ENCODE measurements at regions not wholly inside any gene's neighbourhood (a gene's known extent, or its start where the extent isn't known, plus 50 kb on each side); places are given as distances from the start of the nearest gene placed in this dataset.

DNA sequence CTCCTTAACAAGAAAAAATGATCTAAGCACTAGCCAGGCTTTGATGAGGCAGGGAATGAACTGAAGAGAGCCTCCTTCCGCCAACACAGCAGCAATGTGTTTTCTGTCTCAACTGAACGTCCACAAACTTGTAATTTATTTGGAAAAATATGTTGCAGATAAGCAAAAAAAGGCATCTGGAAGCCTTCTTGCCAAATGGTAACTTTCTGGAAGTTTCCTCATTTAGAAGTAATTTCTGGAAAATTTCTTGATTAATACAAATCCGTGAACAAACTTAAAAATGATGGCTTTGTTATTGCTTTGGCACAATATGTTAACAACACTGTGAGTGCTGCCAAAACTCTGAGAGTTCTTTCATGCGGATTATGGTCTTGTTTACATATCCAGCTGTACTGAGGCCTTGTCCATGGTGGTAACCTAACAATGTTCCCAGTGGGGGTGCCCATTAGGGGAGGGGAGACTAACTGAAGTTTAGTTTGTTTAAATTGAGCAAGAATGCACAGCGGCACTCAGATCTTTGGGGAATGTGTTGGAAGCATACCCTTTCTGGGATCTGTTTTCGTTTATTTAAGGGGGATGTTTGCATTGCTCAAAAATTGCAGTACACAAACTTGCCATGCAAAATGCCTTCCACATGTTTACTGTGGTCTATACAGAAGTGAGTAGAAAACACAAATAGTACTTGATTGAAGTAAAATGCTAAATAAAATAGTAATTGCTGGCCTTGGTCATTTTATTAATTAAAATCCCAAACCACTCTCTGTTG is 334.7 kb downstream of the NR2F1-AS1 start:
- TF ChIP-seq, protein P1, sequence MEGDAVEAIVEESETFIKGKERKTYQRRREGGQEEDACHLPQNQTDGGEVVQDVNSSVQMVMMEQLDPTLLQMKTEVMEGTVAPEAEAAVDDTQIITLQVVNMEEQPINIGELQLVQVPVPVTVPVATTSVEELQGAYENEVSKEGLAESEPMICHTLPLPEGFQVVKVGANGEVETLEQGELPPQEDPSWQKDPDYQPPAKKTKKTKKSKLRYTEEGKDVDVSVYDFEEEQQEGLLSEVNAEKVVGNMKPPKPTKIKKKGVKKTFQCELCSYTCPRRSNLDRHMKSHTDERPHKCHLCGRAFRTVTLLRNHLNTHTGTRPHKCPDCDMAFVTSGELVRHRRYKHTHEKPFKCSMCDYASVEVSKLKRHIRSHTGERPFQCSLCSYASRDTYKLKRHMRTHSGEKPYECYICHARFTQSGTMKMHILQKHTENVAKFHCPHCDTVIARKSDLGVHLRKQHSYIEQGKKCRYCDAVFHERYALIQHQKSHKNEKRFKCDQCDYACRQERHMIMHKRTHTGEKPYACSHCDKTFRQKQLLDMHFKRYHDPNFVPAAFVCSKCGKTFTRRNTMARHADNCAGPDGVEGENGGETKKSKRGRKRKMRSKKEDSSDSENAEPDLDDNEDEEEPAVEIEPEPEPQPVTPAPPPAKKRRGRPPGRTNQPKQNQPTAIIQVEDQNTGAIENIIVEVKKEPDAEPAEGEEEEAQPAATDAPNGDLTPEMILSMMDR (IDR thresholded peaks at IDR 0.05; ENCODE audit: unreplicated experiment) = no peak
- no peak for DNase-seq
- no peak overlapping the region for H3K27ac Mint-ChIP-seq (ENCODE audit: unreplicated experiment)
- no peak overlapping the region for H3K4me3 Mint-ChIP-seq (ENCODE audit: low read depth, unreplicated experiment)
- H3K27me3 Mint-ChIP-seq (ENCODE audit: unreplicated experiment) = no peaks in the 10 kb centered on the region
- H3K9me3 Mint-ChIP-seq (ENCODE audit: low read depth, unreplicated experiment) = no peaks in the 10 kb centered on the region
- CTCF ChIA-PET = interaction anchor here (0.7 kb wide), 1 partner anchor 183 kb away, joined by 3 read pairs; no protein-coding TSS in a partner anchor
- BruUV-seq (replicated peaks) = no TSS peak
- H3K36me3 Mint-ChIP-seq (ENCODE audit: insufficient read depth, unreplicated experiment) = peaks cover 4% of the 10 kb centered on the region
- no peaks in the 10 kb centered on the region for H3K4me1 Mint-ChIP-seq (ENCODE audit: low read depth, unreplicated experiment)
- intact Hi-C loops (cut with micrococcal nuclease; ENCODE audit: unreplicated experiment) = no loop called here

DNA sequence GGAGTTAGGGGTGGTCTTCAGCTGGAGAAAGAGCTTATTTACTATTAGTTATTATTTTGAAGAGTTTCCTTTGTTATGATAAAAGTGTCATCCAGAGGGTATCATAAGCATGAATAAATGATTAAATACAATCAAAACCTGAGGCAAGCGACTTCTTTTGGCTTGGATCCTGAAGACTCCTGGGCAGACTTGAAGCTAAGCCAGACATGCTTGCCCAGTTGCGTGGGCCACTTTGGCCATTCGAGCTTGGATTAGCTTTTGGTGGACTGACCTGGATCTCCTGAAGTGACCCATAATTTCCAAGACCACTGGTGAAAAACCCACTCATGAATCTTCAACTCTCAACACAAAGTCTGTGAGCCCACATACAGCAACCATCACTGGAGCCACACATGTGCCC is 335.8 kb downstream of the NR2F1-AS1 start:
- CTCF ChIA-PET = no interaction called here
- H3K4me1 Mint-ChIP-seq (ENCODE audit: low read depth, unreplicated experiment) = no peaks in the 10 kb centered on the region
- no peaks in the 10 kb centered on the region for H3K27me3 Mint-ChIP-seq (ENCODE audit: unreplicated experiment)
- TF ChIP-seq, protein P1 (IDR thresholded peaks at IDR 0.05; ENCODE audit: unreplicated experiment) = no peak
- DNase-seq = no peak
- peaks cover 4% of the 10 kb centered on the region for H3K36me3 Mint-ChIP-seq (ENCODE audit: insufficient read depth, unreplicated experiment)
- no TSS peak for BruUV-seq (replicated peaks)
- intact Hi-C loops (cut with micrococcal nuclease; ENCODE audit: unreplicated experiment) = no loop called here
- H3K9me3 Mint-ChIP-seq (ENCODE audit: low read depth, unreplicated experiment) = no peaks in the 10 kb centered on the region
- no peak overlapping the region for H3K27ac Mint-ChIP-seq (ENCODE audit: unreplicated experiment)
- no peak overlapping the region for H3K4me3 Mint-ChIP-seq (ENCODE audit: low read depth, unreplicated experiment)

DNA sequence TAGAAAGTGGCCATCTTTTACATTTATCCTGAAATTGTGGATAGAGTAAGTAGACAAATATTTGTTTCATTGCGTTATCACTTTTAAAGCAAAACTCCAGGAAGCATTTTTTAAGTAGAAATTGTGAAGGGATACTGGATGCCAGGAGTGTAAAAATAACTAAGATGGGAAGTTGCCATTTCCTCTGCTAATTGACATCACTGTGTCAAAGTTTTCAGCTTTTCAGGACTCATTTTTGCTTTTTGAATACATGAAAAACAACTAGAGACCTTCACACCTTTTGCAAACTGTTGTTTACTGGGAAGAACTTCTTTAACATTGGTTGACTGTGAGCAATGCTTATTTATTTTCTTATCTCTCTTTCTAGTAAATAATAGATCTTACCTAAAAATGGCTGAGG is 337.5 kb downstream of the NR2F1-AS1 start:
- intact Hi-C loops (cut with micrococcal nuclease; ENCODE audit: unreplicated experiment) = no loop called here
- BruUV-seq (replicated peaks) = no TSS peak
- no peak for DNase-seq
- Mint-ChIP-seq H3K9me3 (ENCODE audit: low read depth, unreplicated experiment) (no peaks in the 10 kb centered on the region), H3K4me3 (ENCODE audit: low read depth, unreplicated experiment) (no peak overlapping the region), H3K36me3 (ENCODE audit: insufficient read depth, unreplicated experiment) (peaks cover 4% of the 10 kb centered on the region), H3K4me1 (ENCODE audit: low read depth, unreplicated experiment) (no peaks in the 10 kb centered on the region), H3K27me3 (ENCODE audit: unreplicated experiment) (no peaks in the 10 kb centered on the region), H3K27ac (ENCODE audit: unreplicated experiment) (no peak overlapping the region)
- CTCF ChIA-PET = no interaction called here
- TF ChIP-seq, protein P1 (IDR thresholded peaks at IDR 0.05; ENCODE audit: unreplicated experiment) = no peak

DNA sequence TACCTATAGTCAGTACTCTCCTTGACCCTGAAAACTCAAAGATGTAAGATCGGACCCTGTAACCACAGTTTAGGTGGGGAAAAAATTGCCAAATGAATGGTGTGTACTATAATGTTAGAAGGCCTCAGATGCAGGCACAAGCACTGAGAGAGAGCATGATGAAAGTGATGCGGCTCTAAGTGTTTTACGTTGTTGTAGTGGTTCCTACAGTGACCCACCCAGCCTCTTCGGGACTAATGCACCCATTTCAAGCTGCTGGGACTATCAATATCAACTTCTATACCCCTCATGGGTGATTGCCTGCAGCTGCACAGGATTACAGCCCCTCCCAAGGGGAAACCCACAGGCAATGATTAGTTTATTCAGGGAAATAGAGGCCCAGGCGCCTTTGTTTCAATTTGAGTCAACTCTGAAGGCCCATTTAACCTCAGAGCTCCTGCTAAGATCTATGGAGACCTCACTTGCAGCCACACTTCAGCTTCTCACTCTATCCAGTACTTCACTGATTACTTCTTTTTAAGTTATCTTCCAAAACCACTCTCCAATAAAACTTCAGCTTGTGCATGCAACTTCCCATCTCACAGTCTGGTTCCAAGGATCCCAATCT is 340.7 kb downstream of the NR2F1-AS1 start:
- Mint-ChIP-seq H3K9me3 (ENCODE audit: low read depth, unreplicated experiment) (peaks cover 2% of the 10 kb centered on the region), H3K27me3 (ENCODE audit: unreplicated experiment) (no peaks in the 10 kb centered on the region), H3K4me1 (ENCODE audit: low read depth, unreplicated experiment) (peaks cover 5% of the 10 kb centered on the region), H3K4me3 (ENCODE audit: low read depth, unreplicated experiment) (no peak overlapping the region), H3K36me3 (ENCODE audit: insufficient read depth, unreplicated experiment) (no peaks in the 10 kb centered on the region), H3K27ac (ENCODE audit: unreplicated experiment) (no peak overlapping the region)
- TF ChIP-seq, protein P1 (IDR thresholded peaks at IDR 0.05; ENCODE audit: unreplicated experiment) = no peak
- intact Hi-C loops (cut with micrococcal nuclease; ENCODE audit: unreplicated experiment) = no loop called here
- no peak for DNase-seq
- no TSS peak for BruUV-seq (replicated peaks)
- CTCF ChIA-PET = no interaction called here
